HG02973 (cell line): ENCODE measurements at regions not wholly inside any gene's neighbourhood (a gene's known extent, or its start where the extent isn't known, plus 50 kb on each side); places are given as distances from the start of the nearest gene placed in this dataset.
"Not testable (repeated sequence)": the region's sequence is repeated elsewhere in the genome, so short reads cannot be mapped to it uniquely, and the experiment has no call there.

ENCODE experiments used
- ATAC-seq: cut with Tn5 transposase; IDR thresholded peaks from one replicate; pipeline ENCODE4 v1.9.1; 2021; ENCODE audit warnings: moderate library complexity; ENCODE audit not compliant: unreplicated experiment

GRCh38 chr4:179165000-179165738 is 1722.9 kb upstream of the AGA start:
- ATAC-seq, result no peak

GRCh38 chr4:179165862-179166261 is 1723.6 kb upstream of the AGA start:
- ATAC-seq, result no peak

- not testable (repeated sequence) for ATAC-seq
These were observed 1728.1 kb upstream of the AGA start for GRCh38 chr4:179170308-179170707.

- no peak for ATAC-seq
These were observed 1740.5 kb upstream of the AGA start for GRCh38 chr4:179182741-179183140.

- no peak for ATAC-seq
These were observed 1753.7 kb upstream of the AGA start for GRCh38 chr4:179195887-179196286.

- no peak for ATAC-seq
These were observed 1754.3 kb upstream of the AGA start for GRCh38 chr4:179196511-179196910.

GRCh38 chr4:179200681-179201080 is 1758.4 kb upstream of the AGA start:
- no peak for ATAC-seq

GRCh38 chr4:179225594-179225993 is 1783.4 kb upstream of the AGA start:
- no peak for ATAC-seq

GRCh38 chr4:179248821-179249220 is 1806.6 kb upstream of the AGA start:
- ATAC-seq, result no peak

- ATAC-seq, result no peak
These were observed 1826.6 kb upstream of the AGA start for GRCh38 chr4:179268791-179269190.

- no peak for ATAC-seq
These were observed 1830.0 kb upstream of the AGA start for GRCh38 chr4:179272282-179272681.

GRCh38 chr4:179278647-179279046 is 1836.4 kb upstream of the AGA start:
- ATAC-seq, result no peak

- ATAC-seq, result no peak
These were observed 1843.5 kb upstream of the AGA start for GRCh38 chr4:179285696-179286095.

GRCh38 chr4:179291657-179292056 is 1849.4 kb upstream of the AGA start:
- no peak for ATAC-seq

- no peak for ATAC-seq
These were observed 1850.2 kb upstream of the AGA start for GRCh38 chr4:179292468-179292867.

GRCh38 chr4:179307297-179308136 is 1865.3 kb upstream of the AGA start:
- ATAC-seq, result peak; percentile 98

GRCh38 chr4:179313823-179314222 is 1871.6 kb upstream of the AGA start:
- no peak for ATAC-seq

GRCh38 chr4:179325181-179325580 is 1882.9 kb upstream of the AGA start:
- ATAC-seq, result no peak

GRCh38 chr4:179328627-179329026 is 1886.4 kb upstream of the AGA start:
- ATAC-seq, result no peak

GRCh38 chr4:179331362-179331761 is 1889.1 kb upstream of the AGA start:
- no peak for ATAC-seq

- no peak for ATAC-seq
These were observed 1902.6 kb upstream of the AGA start for GRCh38 chr4:179344861-179345260.

- no peak for ATAC-seq
These were observed 1910.0 kb upstream of the AGA start for GRCh38 chr4:179352221-179352620.
